ENCODE measurements at regions not wholly inside any gene's neighbourhood (a gene's known extent, or its start where the extent isn't known, plus 50 kb on each side); places are given as distances from the start of the nearest gene placed in this dataset.

- TF ChIP-seq POLR2A (IDR thresholded peaks at IDR 0.05; ENCODE audit: low read depth) (no peak), POLR2AphosphoS5 (IDR thresholded peaks at IDR 0.05) (no peak), EP300 (IDR thresholded peaks at IDR 0.05) (no peak)
- TF ChIP-seq, protein P1, sequence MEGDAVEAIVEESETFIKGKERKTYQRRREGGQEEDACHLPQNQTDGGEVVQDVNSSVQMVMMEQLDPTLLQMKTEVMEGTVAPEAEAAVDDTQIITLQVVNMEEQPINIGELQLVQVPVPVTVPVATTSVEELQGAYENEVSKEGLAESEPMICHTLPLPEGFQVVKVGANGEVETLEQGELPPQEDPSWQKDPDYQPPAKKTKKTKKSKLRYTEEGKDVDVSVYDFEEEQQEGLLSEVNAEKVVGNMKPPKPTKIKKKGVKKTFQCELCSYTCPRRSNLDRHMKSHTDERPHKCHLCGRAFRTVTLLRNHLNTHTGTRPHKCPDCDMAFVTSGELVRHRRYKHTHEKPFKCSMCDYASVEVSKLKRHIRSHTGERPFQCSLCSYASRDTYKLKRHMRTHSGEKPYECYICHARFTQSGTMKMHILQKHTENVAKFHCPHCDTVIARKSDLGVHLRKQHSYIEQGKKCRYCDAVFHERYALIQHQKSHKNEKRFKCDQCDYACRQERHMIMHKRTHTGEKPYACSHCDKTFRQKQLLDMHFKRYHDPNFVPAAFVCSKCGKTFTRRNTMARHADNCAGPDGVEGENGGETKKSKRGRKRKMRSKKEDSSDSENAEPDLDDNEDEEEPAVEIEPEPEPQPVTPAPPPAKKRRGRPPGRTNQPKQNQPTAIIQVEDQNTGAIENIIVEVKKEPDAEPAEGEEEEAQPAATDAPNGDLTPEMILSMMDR (IDR thresholded peaks at IDR 0.05): no peak
- no peaks in the 10 kb centered on the region for H3K36me3 ChIP-seq
- H3K4me3 ChIP-seq: no peak overlapping the region
- DNase-seq (ENCODE audit: extremely low spot score): no peak
- peaks cover 0 to 7% (median 0%) of the 10 kb centered on the region in 4 donors for H3K4me1 ChIP-seq
- intact Hi-C loops (cut with DNase I): no loop called here
- no peaks in the 10 kb centered on the region for H3K9me3 ChIP-seq
- H3K27me3 ChIP-seq: peaks cover 0 to 88% (median 10%) of the 10 kb centered on the region in 4 donors
- 72% methylated on average over 5 of the region's 5 CpGs for WGBS
- H3K27ac ChIP-seq (replicated peaks in 1 of 4): no peak overlapping the region
These were observed 60.9 kb upstream of the LINGO1 start for GRCh38 chr15:77693576-77693975.

DNA sequence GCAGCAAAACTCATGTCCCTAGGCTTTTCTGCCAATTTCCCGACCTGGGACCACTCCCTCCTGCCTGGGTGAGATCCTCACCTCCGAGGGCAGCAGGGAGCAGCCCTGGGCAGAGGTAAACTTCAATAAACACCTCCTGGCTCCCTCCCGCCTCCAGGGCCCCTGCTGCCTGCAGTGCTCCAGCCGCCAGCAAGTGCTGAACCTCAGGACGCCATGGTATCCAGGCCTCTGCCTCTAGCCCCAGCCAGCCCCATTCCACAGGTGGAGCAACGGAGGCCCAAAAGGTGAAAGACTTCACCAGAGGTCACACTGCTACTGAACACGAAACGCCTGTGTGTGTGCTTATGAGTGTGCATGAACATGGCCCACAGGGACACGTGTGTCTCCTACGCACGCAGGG lies 59.9 kb upstream of the LINGO1 start:
- Histone ChIP-seq H3K36me3 (no peaks in the 10 kb centered on the region), H3K27me3 (peaks cover 0 to 78% (median 10%) of the 10 kb centered on the region in 4 donors), H3K4me1 (peaks cover 0 to 7% (median 0%) of the 10 kb centered on the region in 4 donors), H3K27ac (replicated peaks in 1 of 4) (no peak overlapping the region), H3K4me3 (no peak overlapping the region), H3K9me3 (no peaks in the 10 kb centered on the region)
- DNase-seq (ENCODE audit: extremely low spot score): no peak
- intact Hi-C loops (cut with DNase I): no loop called here
- whole genome bisulfite sequencing: 70% methylated on average over 11 of the region's 11 CpGs
- TF ChIP-seq, protein P1 (IDR thresholded peaks at IDR 0.05): no peak
- TF ChIP-seq EP300 (IDR thresholded peaks at IDR 0.05) (no peak), POLR2AphosphoS5 (IDR thresholded peaks at IDR 0.05) (no peak), POLR2A (IDR thresholded peaks at IDR 0.05; ENCODE audit: low read depth) (no peak)

DNA sequence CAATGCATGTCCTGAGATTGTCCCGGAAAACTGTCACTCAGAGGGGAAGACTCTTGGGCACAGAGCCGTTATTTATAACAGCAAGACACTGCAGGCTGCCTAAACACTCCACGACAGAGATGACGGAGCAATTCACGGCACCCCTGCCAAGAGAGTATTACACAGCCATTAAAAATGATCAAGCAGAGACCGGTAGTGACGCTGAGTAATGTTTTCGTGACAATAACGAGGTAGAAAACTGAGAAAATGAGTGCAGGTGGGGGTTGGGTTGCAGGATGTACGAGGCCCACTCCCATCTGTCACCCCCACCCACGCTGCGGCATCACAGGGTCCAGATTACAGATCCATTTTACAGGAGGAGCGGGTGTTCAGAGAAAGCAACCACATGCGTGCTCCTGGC lies 58.9 kb upstream of the LINGO1 start:
- Histone ChIP-seq H3K9me3 (no peaks in the 10 kb centered on the region), H3K4me3 (no peak overlapping the region), H3K4me1 (peaks cover 0 to 7% (median 0%) of the 10 kb centered on the region in 4 donors), H3K27me3 (peaks cover 0 to 76% (median 5%) of the 10 kb centered on the region in 4 donors), H3K36me3 (no peaks in the 10 kb centered on the region), H3K27ac (replicated peaks in 1 of 4) (no peak overlapping the region)
- WGBS: 71% methylated on average over 13 of the region's 14 CpGs
- intact Hi-C loops (cut with DNase I): no loop called here
- DNase-seq (ENCODE audit: extremely low spot score): no peak
- TF ChIP-seq, protein P1 (IDR thresholded peaks at IDR 0.05): no peak
- TF ChIP-seq POLR2AphosphoS5 (IDR thresholded peaks at IDR 0.05) (no peak), POLR2A (IDR thresholded peaks at IDR 0.05; ENCODE audit: low read depth) (no peak), EP300 (IDR thresholded peaks at IDR 0.05) (no peak)

- no peaks in the 10 kb centered on the region for H3K9me3 ChIP-seq
- peaks cover 0 to 74% (median 0%) of the 10 kb centered on the region in 4 donors for H3K27me3 ChIP-seq
- H3K4me1 ChIP-seq: no peaks in the 10 kb centered on the region
- no peak for TF ChIP-seq POLR2AphosphoS5 (IDR thresholded peaks at IDR 0.05)
- TF ChIP-seq, protein P1 (IDR thresholded peaks at IDR 0.05): no peak
- TF ChIP-seq POLR2A (IDR thresholded peaks at IDR 0.05; ENCODE audit: low read depth): no peak
- TF ChIP-seq EP300 (IDR thresholded peaks at IDR 0.05): no peak
- DNase-seq (ENCODE audit: extremely low spot score): no peak
- no peak overlapping the region for H3K4me3 ChIP-seq
- WGBS: 73% methylated on average over 4 of the region's 4 CpGs
- intact Hi-C loops (cut with DNase I): no loop called here
- no peak overlapping the region for H3K27ac ChIP-seq (replicated peaks in 1 of 4)
- no peaks in the 10 kb centered on the region for H3K36me3 ChIP-seq
These were observed 57.1 kb upstream of the LINGO1 start for GRCh38 chr15:77689821-77690220.

DNA sequence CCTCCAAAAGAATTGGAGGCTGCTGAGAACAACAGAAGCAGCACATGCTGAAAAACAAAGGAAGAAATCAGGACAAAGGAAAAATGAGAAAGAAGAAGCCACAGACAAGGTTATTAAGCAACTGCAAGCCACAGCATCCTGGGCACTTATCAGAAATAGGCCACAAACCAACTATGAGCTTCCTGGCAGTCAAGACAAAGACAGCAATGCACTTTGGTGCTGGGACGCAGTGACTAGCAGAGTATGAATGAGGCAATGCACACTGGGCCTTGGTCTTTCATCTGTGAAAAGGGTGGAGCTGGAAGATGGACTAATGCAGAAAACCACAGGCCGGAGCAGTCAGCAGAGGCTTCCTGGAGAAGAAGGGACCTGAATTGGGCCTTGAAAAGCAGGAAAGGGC lies 56.0 kb upstream of the LINGO1 start:
- Histone ChIP-seq H3K9me3 (no peaks in the 10 kb centered on the region), H3K27ac (replicated peaks in 1 of 4) (no peak overlapping the region), H3K27me3 (peaks cover 0 to 75% (median 0%) of the 10 kb centered on the region in 4 donors), H3K4me3 (no peak overlapping the region), H3K4me1 (no peaks in the 10 kb centered on the region), H3K36me3 (no peaks in the 10 kb centered on the region)
- TF ChIP-seq, protein P1 (IDR thresholded peaks at IDR 0.05): no peak
- no peak for TF ChIP-seq POLR2AphosphoS5 (IDR thresholded peaks at IDR 0.05)
- no peak for TF ChIP-seq EP300 (IDR thresholded peaks at IDR 0.05)
- TF ChIP-seq POLR2A (IDR thresholded peaks at IDR 0.05; ENCODE audit: low read depth): no peak
- WGBS: 84% methylated on average over 2 of the region's 2 CpGs
- intact Hi-C loops (cut with DNase I): no loop called here
- DNase-seq (ENCODE audit: extremely low spot score): no peak
